ENCODE measurements at regions not wholly inside any gene's neighbourhood (a gene's known extent, or its start where the extent isn't known, plus 50 kb on each side); places are given as distances from the start of the nearest gene placed in this dataset.

GRCh38 chr3:55197021-55197420, 269.2 kb upstream of the LRTM1 start:
- Histone ChIP-seq H3K4me1 (no peaks in the 10 kb centered on the region), H3K4me3 (no peak overlapping the region), H3K36me3 (no peaks in the 10 kb centered on the region), H3K9me3 (no peaks in the 10 kb centered on the region), H3K27me3 (no peaks in the 10 kb centered on the region), H3K27ac (no peak overlapping the region)
- no peak for TF ChIP-seq CTCF (IDR thresholded peaks at IDR 0.05)
- no peak for DNase-seq (ENCODE audit: low spot score)

- DNase-seq (ENCODE audit: low spot score) = no peak
Observed at GRCh38 chr3:55196495-55196894, 268.6 kb upstream of the LRTM1 start.

GRCh38 chr3:55194376-55194775, 266.5 kb upstream of the LRTM1 start:
- H3K27ac ChIP-seq = no peak overlapping the region
- H3K9me3 ChIP-seq = no peaks in the 10 kb centered on the region
- H3K27me3 ChIP-seq = no peaks in the 10 kb centered on the region

More at GRCh38 chr3:55196495-55196894, 268.6 kb upstream of the LRTM1 start:
- no peaks in the 10 kb centered on the region for H3K4me1 ChIP-seq
- no peak overlapping the region for H3K4me3 ChIP-seq
- H3K36me3 ChIP-seq = no peaks in the 10 kb centered on the region
- no peak overlapping the region for H3K27ac ChIP-seq
- H3K27me3 ChIP-seq = no peaks in the 10 kb centered on the region
- TF ChIP-seq CTCF (IDR thresholded peaks at IDR 0.05) = no peak
- no peaks in the 10 kb centered on the region for H3K9me3 ChIP-seq

GRCh38 chr3:55191911-55192775, 264.3 kb upstream of the LRTM1 start:
- no peak for DNase-seq (ENCODE audit: low spot score)
- TF ChIP-seq CTCF (IDR thresholded peaks at IDR 0.05) = no peak
- peaks cover 0 to 5% of the 10 kb centered on the region in 2 donors for H3K9me3 ChIP-seq
- H3K36me3 ChIP-seq = no peaks in the 10 kb centered on the region
- H3K27ac ChIP-seq = no peak overlapping the region
- no peak overlapping the region for H3K4me3 ChIP-seq
- H3K27me3 ChIP-seq = no peaks in the 10 kb centered on the region
- no peaks in the 10 kb centered on the region for H3K4me1 ChIP-seq

More at GRCh38 chr3:55194376-55194775, 266.5 kb upstream of the LRTM1 start:
- DNase-seq (ENCODE audit: low spot score) = no peak
- Histone ChIP-seq H3K4me1 (no peaks in the 10 kb centered on the region), H3K4me3 (no peak overlapping the region), H3K36me3 (no peaks in the 10 kb centered on the region)
- no peak for TF ChIP-seq CTCF (IDR thresholded peaks at IDR 0.05)

GRCh38 chr3:55190331-55190730, 262.5 kb upstream of the LRTM1 start:
- DNase-seq (ENCODE audit: low spot score) = no peak
- Histone ChIP-seq H3K4me3 (no peak overlapping the region), H3K27me3 (no peaks in the 10 kb centered on the region), H3K9me3 (peaks cover 0 to 5% of the 10 kb centered on the region in 2 donors), H3K27ac (no peak overlapping the region), H3K4me1 (no peaks in the 10 kb centered on the region), H3K36me3 (no peaks in the 10 kb centered on the region)
- TF ChIP-seq CTCF (IDR thresholded peaks at IDR 0.05) = no peak

All from right atrium auricular region (tissue), 2 donors.